ENCODE measurements at regions not wholly inside any gene's neighbourhood (a gene's known extent, or its start where the extent isn't known, plus 50 kb on each side); places are given as distances from the start of the nearest gene placed in this dataset.

GRCh38 chr12:115750340-115750739 lies 527.2 kb downstream of the MED13L start:
- TF ChIP-seq CTCF (IDR thresholded peaks at IDR 0.05; ENCODE audit: poor library complexity, severe bottlenecking) (no peak), POLR2AphosphoS5 (IDR thresholded peaks at IDR 0.05) (no peak), TAF1 (IDR thresholded peaks at IDR 0.05; ENCODE audit: low read depth) (no peak), MXI1 (conservative IDR thresholded peaks at IDR 0.05; ENCODE audit: poor library complexity, severe bottlenecking) (no peak), EZH2 (IDR thresholded peaks at IDR 0.05; ENCODE audit: borderline replicate concordance, insufficient read depth, low read length, poor library complexity, severe bottlenecking) (no peak), SMC3 (conservative IDR thresholded peaks at IDR 0.05; ENCODE audit: poor library complexity) (no peak), EP300 (conservative IDR thresholded peaks at IDR 0.05; ENCODE audit: poor library complexity, severe bottlenecking) (no peak)
- TF ChIP-seq, protein P1, sequence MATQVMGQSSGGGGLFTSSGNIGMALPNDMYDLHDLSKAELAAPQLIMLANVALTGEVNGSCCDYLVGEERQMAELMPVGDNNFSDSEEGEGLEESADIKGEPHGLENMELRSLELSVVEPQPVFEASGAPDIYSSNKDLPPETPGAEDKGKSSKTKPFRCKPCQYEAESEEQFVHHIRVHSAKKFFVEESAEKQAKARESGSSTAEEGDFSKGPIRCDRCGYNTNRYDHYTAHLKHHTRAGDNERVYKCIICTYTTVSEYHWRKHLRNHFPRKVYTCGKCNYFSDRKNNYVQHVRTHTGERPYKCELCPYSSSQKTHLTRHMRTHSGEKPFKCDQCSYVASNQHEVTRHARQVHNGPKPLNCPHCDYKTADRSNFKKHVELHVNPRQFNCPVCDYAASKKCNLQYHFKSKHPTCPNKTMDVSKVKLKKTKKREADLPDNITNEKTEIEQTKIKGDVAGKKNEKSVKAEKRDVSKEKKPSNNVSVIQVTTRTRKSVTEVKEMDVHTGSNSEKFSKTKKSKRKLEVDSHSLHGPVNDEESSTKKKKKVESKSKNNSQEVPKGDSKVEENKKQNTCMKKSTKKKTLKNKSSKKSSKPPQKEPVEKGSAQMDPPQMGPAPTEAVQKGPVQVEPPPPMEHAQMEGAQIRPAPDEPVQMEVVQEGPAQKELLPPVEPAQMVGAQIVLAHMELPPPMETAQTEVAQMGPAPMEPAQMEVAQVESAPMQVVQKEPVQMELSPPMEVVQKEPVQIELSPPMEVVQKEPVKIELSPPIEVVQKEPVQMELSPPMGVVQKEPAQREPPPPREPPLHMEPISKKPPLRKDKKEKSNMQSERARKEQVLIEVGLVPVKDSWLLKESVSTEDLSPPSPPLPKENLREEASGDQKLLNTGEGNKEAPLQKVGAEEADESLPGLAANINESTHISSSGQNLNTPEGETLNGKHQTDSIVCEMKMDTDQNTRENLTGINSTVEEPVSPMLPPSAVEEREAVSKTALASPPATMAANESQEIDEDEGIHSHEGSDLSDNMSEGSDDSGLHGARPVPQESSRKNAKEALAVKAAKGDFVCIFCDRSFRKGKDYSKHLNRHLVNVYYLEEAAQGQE (IDR thresholded peaks at IDR 0.05; ENCODE audit: borderline replicate concordance) = no peak
